GM21515 (cell line): ENCODE measurements at regions not wholly inside any gene's neighbourhood (a gene's known extent, or its start where the extent isn't known, plus 50 kb on each side); places are given as distances from the start of the nearest gene placed in this dataset.

Source experiments
- ATAC-seq: cut with Tn5 transposase; IDR thresholded peaks from one replicate; pipeline ENCODE4 v1.9.1; 2021; ENCODE audit not compliant: unreplicated experiment

DNA sequence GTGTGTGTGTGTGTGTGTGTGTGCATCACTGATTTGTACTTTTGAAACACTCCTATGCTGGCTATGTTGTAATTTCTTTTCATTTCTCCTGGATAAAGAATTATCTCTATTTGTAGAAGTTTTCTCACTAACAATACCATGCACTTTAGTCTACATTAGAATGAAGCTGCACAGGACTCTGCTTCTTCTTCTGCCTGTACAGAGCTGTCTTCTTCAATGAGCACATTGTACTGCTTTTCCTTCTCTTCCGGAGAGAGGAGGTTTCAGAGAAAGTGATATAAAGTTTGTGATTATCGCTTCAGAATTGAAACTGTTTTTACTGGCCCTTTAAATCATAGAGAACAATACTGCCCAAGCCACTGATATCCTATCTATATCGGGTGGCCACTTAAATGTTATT is 677.0 kb downstream of the NR2F1-AS1 start:
- ATAC-seq, result no peak

- ATAC-seq, result no peak
These were observed 681.4 kb downstream of the NR2F1-AS1 start for GRCh38 chr5:92899611-92900010.

DNA sequence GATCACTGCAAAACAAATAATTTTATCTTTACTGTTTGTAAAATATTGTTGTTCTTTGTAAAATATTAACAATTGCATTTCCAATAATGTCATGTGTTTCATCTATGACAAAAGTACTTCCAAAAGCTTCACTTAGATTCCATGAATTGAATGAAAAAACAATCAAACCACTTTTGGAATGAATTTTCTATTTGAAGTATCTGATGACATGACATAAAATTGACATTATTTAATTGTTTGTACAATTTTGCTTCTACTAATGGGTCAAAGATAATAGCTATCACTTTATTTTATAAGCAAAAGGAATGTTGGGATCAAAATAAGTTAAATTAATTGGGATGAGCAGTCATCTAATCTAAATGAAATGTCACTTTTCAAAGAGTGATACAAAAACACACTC is 684.3 kb downstream of the NR2F1-AS1 start:
- ATAC-seq, result no peak

DNA sequence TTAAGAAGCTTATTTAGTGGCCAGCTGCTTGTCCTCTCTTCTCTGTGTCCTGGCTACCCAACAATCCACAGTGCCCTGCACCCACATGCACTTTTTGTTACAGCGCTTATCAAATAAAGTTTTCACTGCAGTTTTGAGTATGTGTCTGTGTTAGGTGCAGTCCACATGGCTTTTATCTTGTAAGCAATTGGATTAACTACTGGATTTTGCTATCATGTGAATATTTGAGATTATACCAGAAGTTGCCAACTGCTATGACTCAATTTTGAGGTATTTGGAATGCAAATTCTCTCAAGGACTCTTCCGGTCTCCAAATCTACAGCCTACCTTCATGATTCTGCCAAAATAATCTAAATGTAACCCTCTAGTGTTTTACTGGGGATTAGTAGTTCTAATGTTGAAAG is 690.2 kb downstream of the NR2F1-AS1 start:
- ATAC-seq, result no peak

GRCh38 chr5:92889140-92889539 is 691.9 kb downstream of the NR2F1-AS1 start:
- no peak for ATAC-seq

- no peak for ATAC-seq
These were observed 693.8 kb downstream of the NR2F1-AS1 start for GRCh38 chr5:92887254-92887653.

DNA sequence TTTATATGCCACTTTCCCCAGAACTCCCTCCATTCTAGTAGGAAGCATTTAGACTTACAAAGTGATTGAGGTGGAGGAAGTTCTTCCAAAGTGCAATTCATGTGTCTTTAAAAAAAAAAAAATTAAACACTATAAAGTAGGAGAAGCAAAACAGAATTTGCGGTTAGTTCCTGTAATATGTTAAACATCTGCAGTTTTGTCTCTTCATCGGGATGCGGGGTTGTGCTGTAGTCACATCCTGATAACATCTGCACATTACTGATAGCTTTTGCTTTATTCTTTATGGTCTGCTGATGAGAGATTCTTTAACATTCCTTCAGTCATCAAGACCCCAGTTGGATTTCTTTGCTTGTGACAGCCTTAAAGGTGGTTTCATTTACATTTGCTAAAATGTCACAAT is 694.3 kb downstream of the NR2F1-AS1 start:
- ATAC-seq, result no peak

DNA sequence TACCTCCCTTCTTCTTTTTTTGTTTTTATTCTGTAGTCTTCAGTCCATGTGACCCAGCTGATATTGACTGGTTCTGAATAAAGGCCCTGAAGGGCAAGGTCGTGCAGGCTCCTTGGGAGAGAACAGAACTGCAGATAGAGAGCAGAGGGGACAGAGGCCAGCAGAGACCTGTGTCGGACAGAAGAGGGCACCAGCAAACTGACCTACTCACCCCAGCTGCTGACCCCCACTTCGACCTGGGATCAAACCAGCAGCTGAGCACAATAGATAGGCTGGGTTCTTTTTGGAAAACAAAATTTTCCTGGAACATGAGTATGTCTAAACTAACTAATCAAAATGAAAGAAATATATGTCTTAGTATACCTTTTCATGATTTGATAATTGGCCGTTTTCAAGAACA is 695.1 kb downstream of the NR2F1-AS1 start:
- ATAC-seq, result no peak

DNA sequence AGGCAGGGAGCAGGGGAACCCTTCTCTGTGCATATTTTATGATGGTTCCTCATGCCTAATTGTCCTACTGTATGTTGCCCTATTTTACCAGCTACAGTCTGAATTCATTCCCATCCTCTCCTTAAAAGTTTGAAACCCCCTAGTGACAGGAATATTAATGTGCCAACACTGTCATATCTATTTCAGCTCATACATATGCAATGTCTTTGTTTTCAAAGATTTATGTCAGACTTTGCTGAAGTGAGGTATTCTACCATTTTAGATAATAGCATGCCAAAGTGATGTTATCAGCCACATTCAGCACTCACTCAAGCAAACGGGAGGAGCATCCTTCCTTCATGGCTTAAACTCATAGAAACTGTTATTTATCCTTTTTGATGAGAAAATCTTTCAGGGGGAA is 696.5 kb downstream of the NR2F1-AS1 start:
- ATAC-seq, result no peak

- no peak for ATAC-seq
These were observed 701.0 kb downstream of the NR2F1-AS1 start for GRCh38 chr5:92879806-92880543.

- ATAC-seq, result no peak
These were observed 706.2 kb downstream of the NR2F1-AS1 start for GRCh38 chr5:92874790-92875189.

- no peak for ATAC-seq
These were observed 712.6 kb downstream of the NR2F1-AS1 start for GRCh38 chr5:92868442-92868841.

DNA sequence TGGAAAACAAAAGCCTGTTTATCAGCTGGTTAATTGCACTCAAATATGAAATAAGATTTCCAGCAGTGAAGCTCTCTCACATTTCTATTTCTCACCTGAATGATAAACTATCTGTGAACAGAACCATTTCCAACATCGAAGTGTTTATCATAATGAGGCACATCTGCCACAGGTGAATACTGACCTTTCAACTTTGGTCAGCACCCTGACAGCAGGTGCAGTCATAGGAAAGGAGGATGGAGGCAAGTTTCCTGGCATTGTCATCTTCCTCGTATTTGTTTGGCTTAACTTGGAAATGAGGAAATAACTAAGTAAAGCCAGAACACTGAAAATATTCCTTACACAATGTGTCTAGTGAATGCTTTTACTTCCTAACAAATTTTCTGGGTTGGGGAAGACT is 716.4 kb downstream of the NR2F1-AS1 start:
- no peak for ATAC-seq

GRCh38 chr5:92863666-92864065 is 717.4 kb downstream of the NR2F1-AS1 start:
- ATAC-seq, result no peak

DNA sequence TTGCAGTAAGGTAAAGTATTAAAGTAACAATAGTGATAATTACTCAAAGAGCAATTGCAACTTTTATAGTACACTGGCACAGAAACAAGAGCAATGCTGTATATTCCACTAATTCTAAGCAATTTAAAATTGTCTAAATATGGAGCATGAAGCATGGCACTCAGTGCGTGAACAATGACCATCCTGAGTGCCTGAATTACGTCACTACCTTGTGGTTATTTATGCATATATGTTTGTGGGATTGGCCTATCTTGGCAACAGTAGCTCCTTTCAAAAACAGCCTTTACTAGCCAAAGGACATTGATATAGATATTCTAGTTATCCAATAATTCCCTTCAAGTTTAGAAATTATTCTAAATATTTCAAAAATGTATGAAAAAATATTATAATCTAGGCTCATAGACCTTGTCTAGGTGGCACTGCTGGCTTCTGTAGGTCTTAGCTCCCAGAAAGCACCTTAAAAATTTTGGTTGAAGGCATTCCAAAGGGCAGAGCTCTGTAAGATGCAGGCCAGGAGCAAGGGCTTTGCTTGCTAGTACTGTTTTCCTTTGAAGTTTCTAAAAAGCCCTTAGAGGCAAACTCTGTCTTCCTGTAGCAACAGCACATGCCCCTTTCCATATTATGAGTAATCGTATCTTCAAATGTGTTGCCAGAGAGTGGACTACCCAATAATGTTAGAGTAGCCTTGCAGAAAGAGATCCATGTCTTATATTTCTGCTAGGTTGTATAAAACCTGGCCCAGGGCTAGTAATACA is 719.3 kb downstream of the NR2F1-AS1 start:
- no peak for ATAC-seq

- ATAC-seq, result no peak
These were observed 721.0 kb downstream of the NR2F1-AS1 start for GRCh38 chr5:92860061-92860460.

- no peak for ATAC-seq
These were observed 728.8 kb downstream of the NR2F1-AS1 start for GRCh38 chr5:92852219-92852618.

DNA sequence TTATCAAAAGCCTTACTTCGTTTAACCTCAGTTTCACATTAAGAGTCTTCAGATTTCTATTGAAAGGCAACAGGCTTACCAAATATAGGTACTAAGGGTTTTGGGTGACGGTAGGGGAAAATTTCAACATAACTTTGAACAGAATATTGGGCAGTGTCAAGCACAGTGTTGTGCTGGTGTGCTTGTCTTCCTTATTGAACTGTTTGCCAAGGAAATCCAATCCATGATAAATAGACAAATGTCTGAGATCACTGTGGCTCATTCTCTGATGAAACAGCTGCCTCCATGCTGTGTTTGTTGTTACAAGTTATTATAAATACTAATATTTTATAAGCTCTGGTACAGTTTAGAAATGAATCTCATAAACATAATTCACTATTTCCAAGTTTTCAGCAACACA is 730.1 kb downstream of the NR2F1-AS1 start:
- no peak for ATAC-seq

- ATAC-seq, result no peak
These were observed 731.3 kb downstream of the NR2F1-AS1 start for GRCh38 chr5:92849756-92850155.

GRCh38 chr5:92841604-92842155 is 739.3 kb downstream of the NR2F1-AS1 start:
- ATAC-seq, result no peak

DNA sequence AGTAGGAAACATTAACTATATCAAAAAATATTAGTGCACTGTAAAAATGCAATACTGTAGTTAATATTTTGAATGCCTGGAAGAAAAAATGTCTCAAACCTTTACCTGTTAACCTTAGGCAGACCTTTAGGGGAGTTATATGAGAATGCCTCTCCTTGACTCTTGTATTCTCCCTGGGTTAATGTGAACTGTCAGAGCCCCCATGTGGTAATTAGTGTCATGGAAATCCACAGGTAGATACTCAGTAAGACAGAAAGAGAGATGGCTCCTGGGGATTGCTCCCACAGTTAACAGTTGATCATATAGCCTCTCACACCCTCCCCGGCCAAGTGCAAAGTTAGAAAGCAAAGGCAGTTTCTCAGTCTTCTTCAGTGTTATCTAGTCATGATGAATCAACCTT is 742.8 kb downstream of the NR2F1-AS1 start:
- ATAC-seq, result no peak
